WI38 (cell line): ENCODE measurements at regions not wholly inside any gene's neighbourhood (a gene's known extent, or its start where the extent isn't known, plus 50 kb on each side); places are given as distances from the start of the nearest gene placed in this dataset.

Experiments used
- H3K4me3 ChIP-seq: 2 replicates; pipeline ENCODE4 v1.5.1; 2011; ENCODE audit warnings: low read depth, mild to moderate bottlenecking, control low read depth, low read length
- TF ChIP-seq, protein P1 (sequence below): IDR thresholded peaks from 2 replicates; pipeline ENCODE4 v1.5.1; 2012; ENCODE audit warnings: low read depth, mild to moderate bottlenecking, control low read depth, low read length

DNA sequence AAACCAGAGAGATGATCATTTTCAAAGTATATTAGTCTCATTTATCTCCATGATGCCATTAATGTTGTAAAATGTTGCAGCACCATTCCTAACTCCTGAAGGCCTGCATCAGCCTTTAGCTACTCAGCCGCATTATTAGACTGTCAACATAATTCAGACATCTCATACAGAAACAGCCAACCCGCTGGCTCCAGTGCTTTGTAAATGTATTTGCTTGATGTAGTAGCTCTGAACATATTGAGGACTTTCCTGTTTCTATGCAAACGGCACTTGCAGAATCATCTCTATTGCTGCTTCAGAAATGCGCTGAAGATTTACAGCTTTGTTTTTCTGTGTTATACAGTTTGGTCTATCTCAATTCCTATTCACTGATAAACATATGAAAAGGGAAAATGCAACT lies 372.2 kb downstream of the DSEL start:
- TF ChIP-seq, protein P1, sequence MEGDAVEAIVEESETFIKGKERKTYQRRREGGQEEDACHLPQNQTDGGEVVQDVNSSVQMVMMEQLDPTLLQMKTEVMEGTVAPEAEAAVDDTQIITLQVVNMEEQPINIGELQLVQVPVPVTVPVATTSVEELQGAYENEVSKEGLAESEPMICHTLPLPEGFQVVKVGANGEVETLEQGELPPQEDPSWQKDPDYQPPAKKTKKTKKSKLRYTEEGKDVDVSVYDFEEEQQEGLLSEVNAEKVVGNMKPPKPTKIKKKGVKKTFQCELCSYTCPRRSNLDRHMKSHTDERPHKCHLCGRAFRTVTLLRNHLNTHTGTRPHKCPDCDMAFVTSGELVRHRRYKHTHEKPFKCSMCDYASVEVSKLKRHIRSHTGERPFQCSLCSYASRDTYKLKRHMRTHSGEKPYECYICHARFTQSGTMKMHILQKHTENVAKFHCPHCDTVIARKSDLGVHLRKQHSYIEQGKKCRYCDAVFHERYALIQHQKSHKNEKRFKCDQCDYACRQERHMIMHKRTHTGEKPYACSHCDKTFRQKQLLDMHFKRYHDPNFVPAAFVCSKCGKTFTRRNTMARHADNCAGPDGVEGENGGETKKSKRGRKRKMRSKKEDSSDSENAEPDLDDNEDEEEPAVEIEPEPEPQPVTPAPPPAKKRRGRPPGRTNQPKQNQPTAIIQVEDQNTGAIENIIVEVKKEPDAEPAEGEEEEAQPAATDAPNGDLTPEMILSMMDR = no peak
- no peak overlapping the region for H3K4me3 ChIP-seq

DNA sequence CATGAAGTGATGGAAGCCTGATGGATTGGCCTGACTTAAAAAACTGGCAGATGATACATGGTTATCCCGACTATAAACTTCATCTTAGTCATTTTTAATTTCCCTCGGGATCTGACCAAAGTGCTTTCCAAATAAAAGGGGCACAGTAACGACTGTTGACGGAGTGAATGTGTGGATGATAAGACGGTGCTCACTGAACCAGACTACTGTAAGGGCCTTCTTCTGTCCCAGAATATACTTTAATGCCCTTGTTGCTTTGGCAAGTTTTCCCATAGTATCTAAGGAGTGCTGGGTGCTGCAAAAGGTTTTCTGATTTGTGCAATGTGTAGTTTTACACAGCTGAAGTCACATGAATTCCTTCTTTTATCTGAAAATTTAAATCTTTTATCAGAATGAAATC lies 373.5 kb downstream of the DSEL start:
- no peak overlapping the region for H3K4me3 ChIP-seq
- TF ChIP-seq, protein P1 = no peak

- H3K4me3 ChIP-seq = no peak overlapping the region
- TF ChIP-seq, protein P1 = no peak
These were observed 373.9 kb downstream of the DSEL start for GRCh38 chr18:67142604-67143003.

GRCh38 chr18:67140495-67140894 lies 376.0 kb downstream of the DSEL start:
- no peak overlapping the region for H3K4me3 ChIP-seq
- TF ChIP-seq, protein P1 = no peak

GRCh38 chr18:67139899-67140298 lies 376.6 kb downstream of the DSEL start:
- no peak overlapping the region for H3K4me3 ChIP-seq
- TF ChIP-seq, protein P1 = no peak

- TF ChIP-seq, protein P1 = no peak
- no peak overlapping the region for H3K4me3 ChIP-seq
These were observed 380.5 kb downstream of the DSEL start for GRCh38 chr18:67135981-67136380.

DNA sequence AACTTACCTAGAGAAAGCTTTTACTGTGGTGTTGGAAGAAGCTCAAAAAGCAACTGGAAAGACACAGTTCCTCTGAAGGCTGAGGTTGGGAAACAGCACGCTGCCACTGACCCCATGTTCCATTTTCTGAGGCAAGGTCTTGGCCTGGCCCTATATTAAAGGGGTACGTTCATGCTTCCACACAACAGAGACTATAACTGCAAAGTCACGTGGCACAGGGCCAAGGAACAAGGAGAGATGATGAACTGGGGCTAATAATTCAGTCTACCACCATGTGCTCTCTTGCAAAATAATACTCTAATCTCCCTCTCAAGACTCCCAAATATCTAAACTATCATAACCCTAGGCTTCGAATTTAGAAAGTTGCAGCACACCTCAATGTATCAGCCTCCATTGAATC lies 381.6 kb downstream of the DSEL start:
- H3K4me3 ChIP-seq = no peak overlapping the region
- TF ChIP-seq, protein P1 = no peak
